ENCODE measurements at regions not wholly inside any gene's neighbourhood (a gene's known extent, or its start where the extent isn't known, plus 50 kb on each side); places are given as distances from the start of the nearest gene placed in this dataset.
"Not testable (repeated sequence)": the region's sequence is repeated elsewhere in the genome, so short reads cannot be mapped to it uniquely, and the experiment has no call there.

DNA sequence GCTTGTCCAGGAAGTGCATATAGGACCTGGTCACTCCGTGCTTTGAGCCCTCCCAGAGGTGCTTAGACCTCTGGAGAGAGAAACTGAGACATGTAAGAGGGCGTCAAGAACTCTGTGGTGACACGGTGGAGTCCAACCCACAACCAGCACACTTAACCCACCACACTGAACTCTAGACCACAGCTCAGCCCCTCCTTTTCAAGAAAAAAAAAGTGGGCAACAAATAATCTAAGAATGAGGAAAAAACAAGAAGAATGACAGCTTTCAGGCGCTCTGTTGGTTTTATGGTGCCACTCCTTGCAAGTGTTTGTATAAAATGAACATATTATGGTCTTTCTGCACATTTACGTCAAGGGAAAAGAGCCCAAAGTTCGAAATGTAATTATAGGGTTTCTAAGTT is 50.2 kb upstream of the SNAPC3 start:
- DNase-seq: no peak

DNA sequence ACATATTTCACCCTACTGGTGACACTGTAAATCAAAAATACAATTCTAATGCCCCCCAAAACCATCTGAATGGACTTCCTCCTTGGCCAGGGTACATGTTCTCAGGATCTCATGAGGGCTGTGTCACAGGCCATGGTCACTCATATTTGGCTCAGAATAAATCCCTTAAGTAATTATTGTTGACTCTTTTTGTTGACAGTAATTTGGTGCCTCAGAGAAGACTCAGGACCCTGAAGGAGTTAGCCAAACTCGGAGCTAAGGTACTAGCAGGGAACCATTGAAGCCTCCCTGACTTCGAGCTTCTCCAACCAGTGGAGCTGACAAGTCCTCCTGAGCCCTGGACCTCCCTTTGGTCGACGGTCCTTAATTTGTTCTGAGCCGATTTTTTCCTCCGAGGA is 51.2 kb upstream of the SNAPC3 start:
- no peak for DNase-seq

DNA sequence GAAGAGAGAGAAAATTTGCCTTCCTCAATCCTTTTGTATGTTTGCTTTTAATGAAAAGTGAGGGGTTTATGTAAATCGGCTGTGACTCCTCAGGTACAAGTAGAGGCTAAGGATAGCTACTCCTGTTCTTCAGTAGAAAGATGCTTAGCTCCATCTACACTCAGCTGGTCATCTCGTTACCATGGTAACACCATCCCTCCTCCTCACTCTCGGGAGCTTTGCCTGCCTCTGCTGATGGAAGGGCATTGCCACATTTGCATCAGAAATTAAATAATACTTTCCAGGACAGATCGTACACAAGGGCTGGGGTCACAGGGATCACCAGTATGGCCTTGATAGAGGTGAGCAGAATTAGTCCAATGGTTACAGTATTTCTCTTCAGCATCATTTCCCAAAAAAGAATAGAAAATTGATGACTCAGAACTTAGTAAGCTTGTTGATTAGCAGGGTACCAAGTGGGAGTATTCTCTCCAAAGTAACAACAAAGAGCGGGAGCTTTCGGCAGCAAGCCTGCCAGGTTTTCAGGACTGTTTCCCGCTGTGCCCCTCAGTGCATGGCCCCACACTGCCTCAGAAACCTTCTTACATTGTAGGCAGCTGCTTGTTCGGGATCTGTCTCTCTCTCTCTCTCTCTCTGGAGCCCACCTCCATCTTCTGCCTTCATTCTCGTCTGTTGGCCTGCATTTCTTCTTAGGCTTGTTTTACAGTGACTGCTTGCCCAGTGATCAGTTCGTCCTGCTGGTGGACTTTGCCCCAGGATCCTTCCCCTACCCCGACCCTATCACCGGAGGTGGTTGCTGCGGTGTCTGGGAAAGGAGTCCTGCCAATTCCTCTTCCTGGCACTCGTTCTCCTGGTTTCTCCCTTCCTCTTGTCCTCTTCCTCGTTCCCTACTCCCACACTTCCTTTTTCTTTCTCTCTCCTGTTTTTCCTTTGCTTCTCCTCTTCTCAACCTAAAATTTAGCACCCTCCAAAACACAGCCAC is 51.9 kb upstream of the SNAPC3 start:
- DNase-seq: no peak

- DNase-seq: no peak
These were observed 52.8 kb upstream of the SNAPC3 start for GRCh38 chr9:15369871-15370270.

- no peak for DNase-seq
These were observed 53.4 kb upstream of the SNAPC3 start for GRCh38 chr9:15369238-15369637.

DNA sequence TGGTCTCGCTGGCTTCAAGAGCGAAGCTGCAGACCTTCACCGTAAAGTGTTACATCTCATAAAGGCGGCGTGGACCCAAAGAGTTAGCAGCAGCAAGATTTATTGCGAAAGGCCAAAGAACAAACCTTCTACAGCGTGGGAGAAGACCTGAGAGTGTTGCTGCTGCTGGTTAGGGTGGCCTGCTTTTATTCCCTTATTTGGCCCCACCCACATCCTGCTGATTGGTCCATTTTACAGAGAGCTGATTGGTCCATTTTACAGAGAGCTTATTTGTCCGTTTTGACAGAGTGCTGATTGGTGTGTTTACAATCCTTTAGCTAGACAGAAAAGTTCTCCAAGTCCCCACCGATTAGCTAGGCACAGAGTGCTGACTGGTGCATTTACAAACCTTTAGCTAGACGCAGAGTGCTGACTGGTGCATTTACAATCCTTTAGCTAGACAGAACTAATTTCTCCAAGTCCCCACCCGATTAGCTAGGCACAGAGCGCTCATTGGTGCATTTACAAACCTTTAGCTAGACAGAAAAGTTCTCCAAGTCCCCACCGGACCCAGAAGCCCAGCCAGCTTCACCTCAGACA is 57.6 kb upstream of the SNAPC3 start:
- DNase-seq: not testable (repeated sequence)

- no peak for DNase-seq
These were observed 54.7 kb upstream of the TTC39B start for GRCh38 chr9:15361737-15362136.

GRCh38 chr9:15357050-15357653 is 50.1 kb upstream of the TTC39B start:
- peak; percentile 63 for DNase-seq

Data from CD4-positive, alpha-beta T cell treated with Interferon gamma for 1 hour (primary cell).